ENCODE measurements at regions not wholly inside any gene's neighbourhood (a gene's known extent, or its start where the extent isn't known, plus 50 kb on each side); places are given as distances from the start of the nearest gene placed in this dataset.
"Not testable (repeated sequence)": the region's sequence is repeated elsewhere in the genome, so short reads cannot be mapped to it uniquely, and the experiment has no call there.

- no peak for DNase-seq
These were observed 614.5 kb downstream of the CBLN4 start for GRCh38 chr20:55390791-55391190.

- DNase-seq, result no peak
These were observed 618.6 kb downstream of the CBLN4 start for GRCh38 chr20:55386686-55387085.

GRCh38 chr20:55375920-55376319, 629.4 kb downstream of the CBLN4 start:
- no peak for DNase-seq

GRCh38 chr20:55365745-55366144, 639.6 kb downstream of the CBLN4 start:
- DNase-seq, result no peak

- DNase-seq, result no peak
These were observed 644.4 kb downstream of the CBLN4 start for GRCh38 chr20:55360895-55361294.

- DNase-seq, result no peak
These were observed 650.6 kb downstream of the CBLN4 start for GRCh38 chr20:55354720-55355119.

GRCh38 chr20:55353206-55353605, 652.1 kb downstream of the CBLN4 start:
- DNase-seq, result no peak

GRCh38 chr20:55348223-55348622, 657.1 kb downstream of the CBLN4 start:
- DNase-seq, result no peak

- no peak for DNase-seq
These were observed 662.5 kb downstream of the CBLN4 start for GRCh38 chr20:55342822-55343221.

GRCh38 chr20:55333798-55334197, 671.5 kb downstream of the CBLN4 start:
- DNase-seq, result no peak

GRCh38 chr20:55329108-55329507, 676.2 kb downstream of the CBLN4 start:
- no peak for DNase-seq

GRCh38 chr20:55322745-55323144, 682.6 kb downstream of the CBLN4 start:
- no peak for DNase-seq

GRCh38 chr20:55316753-55317152, 688.6 kb downstream of the CBLN4 start:
- DNase-seq, result no peak

GRCh38 chr20:55310844-55311243, 694.5 kb downstream of the CBLN4 start:
- DNase-seq, result not testable (repeated sequence)

- DNase-seq, result no peak
These were observed 714.1 kb downstream of the CBLN4 start for GRCh38 chr20:55291261-55291660.

GRCh38 chr20:55283889-55284288, 721.4 kb downstream of the CBLN4 start:
- no peak for DNase-seq

- DNase-seq, result no peak
These were observed 732.2 kb downstream of the CBLN4 start for GRCh38 chr20:55273149-55273548.

- DNase-seq, result no peak
These were observed 733.9 kb downstream of the CBLN4 start for GRCh38 chr20:55271371-55271770.

- no peak for DNase-seq
These were observed 735.4 kb downstream of the CBLN4 start for GRCh38 chr20:55269913-55270312.

- DNase-seq, result no peak
These were observed 739.0 kb downstream of the CBLN4 start for GRCh38 chr20:55266361-55266760.

GRCh38 chr20:55264703-55265239, 740.5 kb downstream of the CBLN4 start:
- DNase-seq, result no peak

- DNase-seq, result no peak
These were observed 746.8 kb downstream of the CBLN4 start for GRCh38 chr20:55258559-55258958.

- DNase-seq, result no peak
These were observed 750.3 kb downstream of the CBLN4 start for GRCh38 chr20:55255016-55255415.

GRCh38 chr20:55253781-55254180, 751.5 kb downstream of the CBLN4 start:
- DNase-seq, result no peak

- DNase-seq, result no peak
These were observed 752.8 kb downstream of the CBLN4 start for GRCh38 chr20:55252521-55252920.

GRCh38 chr20:55251170-55251569, 754.1 kb downstream of the CBLN4 start:
- no peak for DNase-seq
